ENCODE measurements at regions not wholly inside any gene's neighbourhood (a gene's known extent, or its start where the extent isn't known, plus 50 kb on each side); places are given as distances from the start of the nearest gene placed in this dataset.
"Not testable (repeated sequence)": the region's sequence is repeated elsewhere in the genome, so short reads cannot be mapped to it uniquely, and the experiment has no call there.

DNA sequence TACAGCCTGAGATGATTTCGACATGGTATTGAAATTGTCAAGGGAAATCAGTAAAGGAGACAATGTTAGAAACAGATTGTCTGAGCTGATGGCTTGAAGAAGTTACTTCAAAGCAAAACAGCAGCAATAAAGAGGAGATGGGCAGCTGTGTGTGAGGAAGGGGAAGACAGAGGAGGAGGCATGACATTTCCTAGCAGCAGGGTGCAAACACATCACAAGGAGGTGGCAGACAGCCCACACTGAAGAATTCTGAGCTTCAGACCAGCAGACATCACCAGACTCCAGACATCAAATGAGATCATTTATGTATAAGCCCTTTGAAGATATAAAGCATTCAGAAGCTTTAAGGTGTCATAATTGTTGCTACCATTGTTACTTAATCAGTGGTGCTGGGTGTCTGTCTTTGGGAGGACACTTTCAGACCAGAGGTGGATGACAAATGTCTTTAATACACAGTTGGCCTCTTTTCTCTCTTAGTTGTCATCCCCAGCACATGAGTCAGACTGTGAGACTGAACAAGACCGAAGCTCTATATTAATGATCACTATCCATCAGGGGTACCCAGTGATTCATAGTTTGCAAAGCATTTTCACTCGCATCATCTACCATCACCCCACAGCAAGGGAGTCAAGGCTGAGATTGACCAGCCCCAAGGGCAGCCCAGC, 203.9 kb downstream of the MINAR1 start:
- WGBS = 65% methylated on average over 3 of the region's 3 CpGs
- no peak overlapping the region for H3K4me3 ChIP-seq (ENCODE audit: low read length)
- no peaks in the 10 kb centered on the region for H3K27me3 ChIP-seq (ENCODE audit: insufficient read depth, low read length)
- no peak overlapping the region for H3K27ac ChIP-seq (ENCODE audit: low read depth, low read length)
- no peak overlapping the region for H3K9ac ChIP-seq (ENCODE audit: low read depth, low read length)
- H3K9me3 ChIP-seq (ENCODE audit: insufficient read depth, low read depth, low read length) = peaks cover 4% of the 10 kb centered on the region
- no peaks in the 10 kb centered on the region for H3K36me3 ChIP-seq (ENCODE audit: insufficient read depth, low read length)
- H3K4me1 ChIP-seq (ENCODE audit: insufficient read depth, low read length) = peaks cover 6% of the 10 kb centered on the region; the same call in 1 of the 2 replicates

DNA sequence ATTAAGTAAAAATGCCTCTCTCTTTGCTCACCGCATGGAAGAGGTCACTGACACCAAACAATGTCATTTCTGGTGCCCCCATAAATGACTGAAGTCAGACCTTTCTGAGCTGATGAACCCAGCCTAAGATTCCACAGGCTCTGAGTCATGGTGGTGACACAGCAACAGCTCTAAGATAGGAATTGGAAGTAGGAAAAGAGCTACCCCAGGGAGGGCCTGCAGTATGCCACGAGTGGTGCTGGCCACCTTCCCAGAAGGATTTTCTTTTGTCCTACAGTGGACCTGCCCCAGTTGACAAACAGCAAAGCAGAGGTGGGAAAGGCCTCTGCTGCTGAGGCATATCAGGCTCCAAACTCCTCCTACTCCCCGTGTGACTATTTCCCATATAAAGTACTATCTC, 208.1 kb downstream of the MINAR1 start:
- H3K4me1 ChIP-seq (ENCODE audit: insufficient read depth, low read length) = peaks cover 3% of the 10 kb centered on the region; the same call in 1 of the 2 replicates
- no peaks in the 10 kb centered on the region for H3K36me3 ChIP-seq (ENCODE audit: insufficient read depth, low read length)
- no peaks in the 10 kb centered on the region for H3K27me3 ChIP-seq (ENCODE audit: insufficient read depth, low read length)
- no peak overlapping the region for H3K27ac ChIP-seq (ENCODE audit: low read depth, low read length)
- WGBS = 70% methylated on average over 3 of the region's 3 CpGs
- no peak overlapping the region for H3K4me3 ChIP-seq (ENCODE audit: low read length)
- peaks cover 17% of the 10 kb centered on the region for H3K9me3 ChIP-seq (ENCODE audit: insufficient read depth, low read depth, low read length)
- H3K9ac ChIP-seq (ENCODE audit: low read depth, low read length) = no peak overlapping the region

DNA sequence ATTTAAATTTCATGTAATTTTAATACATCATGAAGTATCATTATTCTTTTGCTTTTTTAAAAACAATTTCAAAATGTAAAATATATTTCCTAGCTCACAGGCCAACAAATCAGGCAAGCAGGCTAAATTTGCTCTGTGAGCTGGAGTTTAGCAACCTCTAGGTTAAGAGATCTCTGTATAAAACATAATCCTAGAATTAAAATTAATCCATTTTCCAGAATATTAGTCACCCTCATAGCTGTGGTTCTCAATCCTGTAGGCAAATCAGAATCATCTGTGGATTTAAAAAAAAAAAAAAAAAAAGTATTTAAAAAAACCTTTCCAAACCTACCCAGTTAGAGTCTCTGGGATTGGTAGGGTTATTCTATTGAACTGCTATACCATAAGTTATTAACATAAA, 209.7 kb downstream of the MINAR1 start:
- no peak overlapping the region for H3K9ac ChIP-seq (ENCODE audit: low read depth, low read length)
- no peak overlapping the region for H3K27ac ChIP-seq (ENCODE audit: low read depth, low read length)
- H3K27me3 ChIP-seq (ENCODE audit: insufficient read depth, low read length) = no peaks in the 10 kb centered on the region
- peaks cover 17% of the 10 kb centered on the region for H3K9me3 ChIP-seq (ENCODE audit: insufficient read depth, low read depth, low read length)
- no peak overlapping the region for H3K4me3 ChIP-seq (ENCODE audit: low read length)
- H3K36me3 ChIP-seq (ENCODE audit: insufficient read depth, low read length) = no peaks in the 10 kb centered on the region
- no peaks in the 10 kb centered on the region for H3K4me1 ChIP-seq (ENCODE audit: insufficient read depth, low read length)

DNA sequence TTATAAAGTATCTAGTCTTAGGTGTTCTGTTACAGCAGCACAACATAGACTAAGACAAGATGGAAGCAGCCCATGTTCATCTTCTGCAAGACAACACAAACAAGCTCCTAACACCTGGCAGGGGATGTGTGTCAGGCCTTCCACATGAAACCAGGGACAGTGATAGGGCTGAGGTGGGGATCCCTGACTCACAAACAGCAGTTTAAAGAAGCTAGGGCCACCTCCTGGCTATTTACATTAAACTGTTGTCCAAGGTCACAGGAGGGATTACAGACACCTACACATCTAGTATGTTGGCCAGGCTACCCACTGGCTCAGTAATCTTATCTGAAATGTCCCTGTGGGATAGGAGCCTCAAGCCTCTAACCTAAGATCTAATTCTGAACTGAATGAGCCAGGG, 211.3 kb downstream of the MINAR1 start:
- Histone ChIP-seq H3K9me3 (ENCODE audit: insufficient read depth, low read depth, low read length) (peaks cover 17% of the 10 kb centered on the region), H3K27ac (ENCODE audit: low read depth, low read length) (no peak overlapping the region), H3K4me1 (ENCODE audit: insufficient read depth, low read length) (no peaks in the 10 kb centered on the region), H3K9ac (ENCODE audit: low read depth, low read length) (no peak overlapping the region), H3K36me3 (ENCODE audit: insufficient read depth, low read length) (no peaks in the 10 kb centered on the region), H3K4me3 (ENCODE audit: low read length) (no peak overlapping the region), H3K27me3 (ENCODE audit: insufficient read depth, low read length) (no peaks in the 10 kb centered on the region)

DNA sequence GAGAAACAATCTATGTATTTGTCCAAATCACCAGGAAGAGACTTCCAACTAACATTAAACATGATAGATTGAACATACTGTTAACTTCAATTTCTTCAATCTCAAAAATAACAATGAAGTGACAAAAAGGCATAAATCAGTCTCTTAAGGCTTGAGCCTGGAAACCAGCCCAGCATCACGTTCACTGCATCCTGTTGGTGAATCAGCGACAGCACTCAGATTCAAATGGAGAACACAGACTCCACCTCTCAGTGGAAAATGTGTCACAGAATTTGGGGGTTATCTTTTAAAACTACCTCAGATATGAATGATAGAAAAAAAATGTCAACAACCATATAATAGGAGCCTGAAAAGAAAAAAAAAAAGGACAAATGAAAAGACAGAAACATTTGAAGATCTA, 212.0 kb downstream of the MINAR1 start:
- Histone ChIP-seq H3K27me3 (ENCODE audit: insufficient read depth, low read length) (no peaks in the 10 kb centered on the region), H3K4me3 (ENCODE audit: low read length) (no peak overlapping the region), H3K27ac (ENCODE audit: low read depth, low read length) (no peak overlapping the region), H3K9me3 (ENCODE audit: insufficient read depth, low read depth, low read length) (peaks cover 17% of the 10 kb centered on the region), H3K4me1 (ENCODE audit: insufficient read depth, low read length) (no peaks in the 10 kb centered on the region), H3K9ac (ENCODE audit: low read depth, low read length) (no peak overlapping the region), H3K36me3 (ENCODE audit: insufficient read depth, low read length) (no peaks in the 10 kb centered on the region)
- WGBS = 66% methylated on average over 2 of the region's 2 CpGs

DNA sequence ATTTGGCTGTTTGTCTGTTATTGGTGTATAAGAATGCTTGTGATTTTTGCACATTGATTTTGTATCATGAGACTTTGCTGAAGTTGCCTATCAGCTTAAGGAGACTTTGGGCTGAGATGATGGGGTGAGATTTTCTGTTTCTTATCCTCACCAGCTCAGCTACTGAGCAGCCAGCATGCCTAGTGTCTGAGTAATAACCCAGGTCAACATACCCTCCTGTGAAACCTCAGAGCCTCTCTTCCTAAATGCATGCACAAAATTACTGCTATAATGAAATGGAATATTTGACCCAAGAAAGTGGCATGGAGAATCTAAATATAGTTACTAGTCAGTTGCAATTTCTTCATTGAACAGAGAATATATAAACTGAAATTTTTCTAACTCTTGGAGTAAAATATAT, 220.8 kb downstream of the MINAR1 start:
- not testable (repeated sequence) for H3K27me3 ChIP-seq (ENCODE audit: insufficient read depth, low read length); H3K4me1 ChIP-seq (ENCODE audit: insufficient read depth, low read length); H3K9ac ChIP-seq (ENCODE audit: low read depth, low read length); H3K4me3 ChIP-seq (ENCODE audit: low read length); H3K36me3 ChIP-seq (ENCODE audit: insufficient read depth, low read length); H3K27ac ChIP-seq (ENCODE audit: low read depth, low read length); H3K9me3 ChIP-seq (ENCODE audit: insufficient read depth, low read depth, low read length)

DNA sequence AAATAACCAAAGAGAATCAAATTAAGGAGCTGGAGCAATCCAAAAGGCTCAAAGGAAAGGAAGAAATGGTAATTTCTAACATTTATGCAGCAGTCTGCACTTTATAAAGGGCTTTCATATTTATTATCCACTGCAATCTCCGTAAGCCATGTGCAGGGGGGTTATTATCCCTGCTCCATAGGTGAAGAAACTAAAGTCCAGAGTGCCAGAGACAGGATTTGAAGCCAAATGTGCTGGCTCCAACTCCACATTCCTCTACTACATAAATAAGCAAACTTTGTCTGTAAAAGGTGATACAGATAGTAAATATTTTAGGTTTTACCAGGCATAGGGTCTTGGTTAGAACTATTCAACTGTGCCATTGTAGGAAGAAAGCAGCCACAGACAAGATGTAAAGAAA, 221.4 kb downstream of the MINAR1 start:
- Histone ChIP-seq H3K4me1 (ENCODE audit: insufficient read depth, low read length) (no peaks in the 10 kb centered on the region), H3K9ac (ENCODE audit: low read depth, low read length) (no peak overlapping the region), H3K4me3 (ENCODE audit: low read length) (no peak overlapping the region), H3K9me3 (ENCODE audit: insufficient read depth, low read depth, low read length) (no peaks in the 10 kb centered on the region), H3K27me3 (ENCODE audit: insufficient read depth, low read length) (no peaks in the 10 kb centered on the region), H3K27ac (ENCODE audit: low read depth, low read length) (no peak overlapping the region), H3K36me3 (ENCODE audit: insufficient read depth, low read length) (no peaks in the 10 kb centered on the region)
- no CpG with 5 or more reads among the region's 1 CpG for WGBS

DNA sequence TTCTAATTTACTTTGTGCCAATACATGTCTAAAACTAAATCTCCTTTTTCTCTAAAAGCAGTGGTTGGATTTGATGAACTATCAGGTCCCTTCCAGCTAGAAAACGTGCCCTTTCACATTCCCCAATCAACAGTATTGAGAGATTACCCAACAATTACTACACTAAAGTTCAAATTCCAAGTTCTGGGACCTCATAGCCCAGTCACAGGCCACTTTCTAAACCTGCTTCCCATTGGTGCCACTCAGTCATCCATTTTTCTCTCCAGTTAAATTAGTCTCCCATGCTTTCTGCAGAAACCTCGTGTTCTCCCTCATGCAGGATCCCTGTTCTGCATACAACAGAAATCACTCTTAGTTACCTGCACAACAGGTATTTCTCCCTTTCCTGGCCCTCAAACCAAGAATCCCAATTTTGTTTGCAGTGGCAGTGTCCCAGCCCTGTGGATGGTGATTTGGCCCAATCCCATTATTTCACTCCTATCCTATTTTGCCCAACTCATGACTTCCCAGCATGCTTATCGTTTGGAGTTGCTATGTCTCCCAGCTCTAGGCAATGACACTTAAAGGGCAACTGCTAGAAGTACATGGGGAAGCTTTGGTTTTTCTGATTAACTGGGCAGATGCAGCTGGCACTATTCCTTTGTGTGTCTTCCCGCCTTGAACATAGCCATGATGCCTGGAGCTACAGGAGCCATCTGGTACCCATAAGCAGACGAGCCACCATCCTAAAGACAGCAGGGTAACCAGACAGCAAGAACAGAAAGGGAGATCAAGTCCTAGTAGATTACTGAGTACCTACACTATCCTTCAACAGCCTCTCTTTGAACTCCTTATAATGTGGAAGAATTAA, 224.2 kb downstream of the MINAR1 start:
- H3K27me3 ChIP-seq (ENCODE audit: insufficient read depth, low read length) = no peaks in the 10 kb centered on the region
- H3K4me3 ChIP-seq (ENCODE audit: low read length) = no peak overlapping the region
- H3K4me1 ChIP-seq (ENCODE audit: insufficient read depth, low read length) = no peaks in the 10 kb centered on the region
- H3K27ac ChIP-seq (ENCODE audit: low read depth, low read length) = no peak overlapping the region
- no peaks in the 10 kb centered on the region for H3K36me3 ChIP-seq (ENCODE audit: insufficient read depth, low read length)
- 93% methylated on average over 5 of the region's 5 CpGs for WGBS
- H3K9me3 ChIP-seq (ENCODE audit: insufficient read depth, low read depth, low read length) = no peaks in the 10 kb centered on the region
- no peak overlapping the region for H3K9ac ChIP-seq (ENCODE audit: low read depth, low read length)

DNA sequence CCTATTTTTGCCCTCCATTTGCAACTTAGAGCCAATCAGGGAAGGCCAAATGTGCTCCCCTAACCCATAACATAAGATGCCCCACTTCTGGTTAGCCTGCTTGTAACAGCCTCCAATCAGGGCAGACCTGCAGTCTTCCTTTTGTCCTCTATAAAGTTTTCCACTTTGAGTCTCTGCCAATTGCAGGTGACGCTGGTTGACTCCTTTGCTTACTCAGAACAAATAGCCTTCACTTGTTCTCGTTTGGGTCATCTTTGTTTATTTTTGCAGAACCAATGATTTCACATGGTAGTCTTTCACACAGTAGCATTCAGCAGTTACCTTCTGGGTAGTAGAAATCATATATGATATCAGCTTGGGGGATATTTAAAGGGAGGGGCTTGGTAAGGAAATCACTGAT, 225.6 kb downstream of the MINAR1 start:
- Histone ChIP-seq H3K9ac (ENCODE audit: low read depth, low read length) (no peak overlapping the region), H3K27me3 (ENCODE audit: insufficient read depth, low read length) (no peaks in the 10 kb centered on the region), H3K4me1 (ENCODE audit: insufficient read depth, low read length) (no peaks in the 10 kb centered on the region), H3K27ac (ENCODE audit: low read depth, low read length) (no peak overlapping the region), H3K9me3 (ENCODE audit: insufficient read depth, low read depth, low read length) (no peaks in the 10 kb centered on the region), H3K36me3 (ENCODE audit: insufficient read depth, low read length) (no peaks in the 10 kb centered on the region), H3K4me3 (ENCODE audit: low read length) (no peak overlapping the region)
- 93% methylated on average over 2 of the region's 2 CpGs for WGBS

DNA sequence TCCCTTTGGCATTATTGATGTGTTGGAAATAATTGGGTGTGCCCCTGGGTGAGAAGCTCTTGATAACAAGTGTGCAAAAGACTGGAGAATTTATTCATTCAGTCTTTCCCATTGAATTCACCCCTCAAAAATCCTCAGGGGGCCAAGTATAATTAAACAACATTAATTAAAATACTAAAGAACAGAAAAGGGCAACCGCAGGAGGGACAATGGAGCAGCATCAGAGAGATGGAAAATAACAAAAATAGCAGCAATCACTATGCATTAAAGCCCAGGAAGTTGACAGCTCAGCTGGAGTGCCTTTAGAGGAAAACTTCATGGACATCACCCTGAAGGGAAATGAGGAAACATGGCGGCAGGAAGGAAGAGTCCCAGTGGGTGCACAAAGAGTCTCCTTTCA, 227.6 kb downstream of the MINAR1 start:
- Histone ChIP-seq H3K9me3 (ENCODE audit: insufficient read depth, low read depth, low read length) (no peaks in the 10 kb centered on the region), H3K36me3 (ENCODE audit: insufficient read depth, low read length) (no peaks in the 10 kb centered on the region), H3K9ac (ENCODE audit: low read depth, low read length) (no peak overlapping the region), H3K4me3 (ENCODE audit: low read length) (no peak overlapping the region), H3K4me1 (ENCODE audit: insufficient read depth, low read length) (no peaks in the 10 kb centered on the region), H3K27ac (ENCODE audit: low read depth, low read length) (no peak overlapping the region), H3K27me3 (ENCODE audit: insufficient read depth, low read length) (no peaks in the 10 kb centered on the region)
- 83% methylated on average over 2 of the region's 2 CpGs for WGBS

DNA sequence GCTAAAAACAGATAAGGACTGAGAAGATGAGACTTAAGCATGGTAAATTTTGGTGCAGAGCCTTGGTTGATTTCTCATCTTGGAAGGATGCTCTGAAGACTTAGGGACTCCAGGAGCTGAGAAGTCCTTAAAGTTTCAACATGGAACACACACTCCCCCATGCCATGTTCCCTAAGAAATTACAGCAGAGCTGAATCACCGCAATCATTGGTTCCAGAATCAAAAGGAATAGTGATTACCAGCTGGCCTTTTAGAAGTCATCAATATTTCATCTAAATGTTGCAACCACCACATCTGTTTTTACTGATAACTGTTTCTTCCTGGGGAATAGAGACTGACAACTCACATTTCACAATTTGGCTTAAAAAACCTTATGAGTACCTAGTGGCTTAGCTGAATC, 229.3 kb downstream of the MINAR1 start:
- WGBS = 97% methylated on average over 1 of the region's 1 CpG

More for the DNA sequence above, 229.3 kb downstream of the MINAR1 start:
- H3K36me3 ChIP-seq (ENCODE audit: insufficient read depth, low read length) = no peaks in the 10 kb centered on the region
- H3K9me3 ChIP-seq (ENCODE audit: insufficient read depth, low read depth, low read length) = no peaks in the 10 kb centered on the region
- no peak overlapping the region for H3K4me3 ChIP-seq (ENCODE audit: low read length)
- H3K27ac ChIP-seq (ENCODE audit: low read depth, low read length) = no peak overlapping the region
- H3K9ac ChIP-seq (ENCODE audit: low read depth, low read length) = no peak overlapping the region
- H3K27me3 ChIP-seq (ENCODE audit: insufficient read depth, low read length) = no peaks in the 10 kb centered on the region
- H3K4me1 ChIP-seq (ENCODE audit: insufficient read depth, low read length) = no peaks in the 10 kb centered on the region

Data from HUES64 (cell line).